Right lobe of liver (tissue), 6 donors: ENCODE measurements at regions not wholly inside any gene's neighbourhood (a gene's known extent, or its start where the extent isn't known, plus 50 kb on each side); places are given as distances from the start of the nearest gene placed in this dataset.

ENCODE experiments used
- ATAC-seq, 4 donors: fragments of 200-7000 bp; cut with Tn5 transposase; one replicate each; pipeline ENCODE4 v1.9.1; 2020; ENCODE audit warnings: mild to moderate bottlenecking in 4 of 4, moderate library complexity in 4 of 4
- DNase-seq, 3 donors: peaks; one replicate each; pipeline ENCODE4 v3.0.0-alpha.2; 2020
- H3K27ac ChIP-seq, 3 donors: fragments of 200-600 bp; one replicate each; pipeline ENCODE4 v1.8.0; 2022
- H3K27me3 ChIP-seq, 2 donors: fragments of 200-600 bp; one replicate each; pipeline ENCODE4 v1.8.0; 2022
- H3K36me3 ChIP-seq, 4 donors: fragments of 200-600 bp; sonication (generic) in 1 of 4; one replicate each; pipeline versions ENCODE4 v1.5.1 to v1.8.0; 2017 to 2022; ENCODE audit warnings: control low read depth in 1 of 4
- H3K4me1 ChIP-seq, 4 donors: fragments of 200-600 bp; sonication (generic) in 1 of 4; one replicate each; pipeline versions ENCODE4 v1.5.1 to v1.8.0; 2017 to 2022; ENCODE audit warnings: control low read depth in 1 of 4
- H3K4me3 ChIP-seq, 3 donors: fragments of 200-600 bp; one replicate each; pipeline ENCODE4 v1.8.0; 2022
- H3K9me3 ChIP-seq, 4 donors: fragments of 200-600 bp; sonication (generic) in 1 of 4; one replicate each; pipeline versions ENCODE4 v1.5.1 to v1.8.0; 2017 to 2022; ENCODE audit warnings: control low read depth in 1 of 4
- POLR2A ChIP-seq: fragments of 450-650 bp; IDR thresholded peaks from one replicate; pipeline ENCODE4 v1.6.1; 2017; ENCODE audit warnings: antibody characterized with exemption, mild to moderate bottlenecking
- WGBS: methylation state at CpG from one replicate; pipeline ENCODE4 v1.1.6; 2018; ENCODE audit warnings: low coverage, low lambda C conversion rate; ENCODE audit not compliant: insufficient coverage; ENCODE audit errors: missing lambda C conversion rate; 5-methylcytosine and 5-hydroxymethylcytosine counted together
- intact Hi-C, 2 donors: fragments of 100-400 bp; cut with DNase I; formaldehyde crosslinking; loops; one replicate each; pipeline versions ENCODE4 v1.11.2 to v1.14.1; 2022
- TF ChIP-seq, protein P1 (sequence below), 4 donors: fragments of 200-600 bp in 3 of 4; fragments of 450-650 bp in 1 of 4; IDR thresholded peaks; one replicate each; pipeline versions ENCODE4 v1.5.1 to v1.8.0; 2016 to 2022; ENCODE audit warnings: antibody characterized with exemption in 4 of 4, mild to moderate bottlenecking in 2 of 4
- donor health status: DM: no; HTN: yes; CAD: no.
- donor health status: DM: no; HTN: no; CAD: no.
- donor health status: DM: no; HTN: no; CAD: no.
- donor health status: DM: no; HTN: yes; CAD: no.
- donor health status: DM: no; HTN: yes; CAD: no.

DNA sequence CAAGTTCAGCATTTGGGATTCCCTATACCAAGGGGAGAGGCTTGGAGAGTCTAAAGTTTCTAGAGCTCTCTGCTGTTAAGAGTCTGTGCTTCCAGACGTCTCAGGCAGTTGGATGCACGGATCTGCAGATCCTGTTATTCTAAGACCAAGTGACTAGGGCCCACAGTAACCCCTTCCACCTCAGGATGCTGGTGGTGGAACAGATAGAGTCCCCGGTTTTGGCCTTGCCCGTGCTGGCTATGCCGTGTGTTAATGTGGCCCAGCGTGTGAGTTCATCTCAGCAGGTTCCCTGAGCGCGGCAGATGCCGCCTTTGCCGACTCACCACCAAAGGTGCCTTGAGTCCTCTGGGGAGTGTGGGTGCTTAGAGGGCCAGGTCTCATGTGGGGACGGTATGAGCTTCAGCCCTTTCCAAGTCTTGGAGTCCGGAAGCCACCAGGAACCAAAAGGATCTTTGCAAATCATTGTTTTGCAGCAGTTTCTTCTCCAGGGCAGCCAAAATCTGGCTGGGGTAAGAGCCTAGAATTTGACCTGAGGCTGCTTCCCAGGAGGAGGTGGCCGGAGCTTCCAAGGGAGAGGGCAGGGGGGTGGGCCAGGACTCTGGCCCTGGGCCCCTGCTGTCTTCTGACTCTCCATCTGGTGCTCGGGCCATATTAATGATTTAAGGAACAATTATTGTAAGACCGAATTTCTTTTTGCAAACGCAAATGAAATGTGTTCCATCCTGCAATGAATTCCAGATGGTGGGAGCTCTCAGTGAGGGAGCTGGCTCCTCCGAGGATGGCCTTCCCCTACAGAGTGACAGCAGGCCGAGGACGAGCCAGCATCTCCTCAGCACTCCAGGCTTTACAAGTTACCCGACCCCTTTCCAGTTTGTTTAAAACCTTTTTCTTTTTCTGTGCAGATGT, 205.7 kb downstream of the FOXD2 start:
- no peaks in the 10 kb centered on the region for H3K4me1 ChIP-seq
- H3K4me3 ChIP-seq: no peak overlapping the region
- H3K36me3 ChIP-seq: no peaks in the 10 kb centered on the region
- no peak for ATAC-seq
- no peaks in the 10 kb centered on the region for H3K9me3 ChIP-seq
- 55% methylated on average over 11 of the region's 20 CpGs for WGBS
- H3K27me3 ChIP-seq: no peaks in the 10 kb centered on the region
- intact Hi-C loops: no loop called here
- H3K27ac ChIP-seq: no peak overlapping the region
- DNase-seq: no peak
- TF ChIP-seq, protein P1, sequence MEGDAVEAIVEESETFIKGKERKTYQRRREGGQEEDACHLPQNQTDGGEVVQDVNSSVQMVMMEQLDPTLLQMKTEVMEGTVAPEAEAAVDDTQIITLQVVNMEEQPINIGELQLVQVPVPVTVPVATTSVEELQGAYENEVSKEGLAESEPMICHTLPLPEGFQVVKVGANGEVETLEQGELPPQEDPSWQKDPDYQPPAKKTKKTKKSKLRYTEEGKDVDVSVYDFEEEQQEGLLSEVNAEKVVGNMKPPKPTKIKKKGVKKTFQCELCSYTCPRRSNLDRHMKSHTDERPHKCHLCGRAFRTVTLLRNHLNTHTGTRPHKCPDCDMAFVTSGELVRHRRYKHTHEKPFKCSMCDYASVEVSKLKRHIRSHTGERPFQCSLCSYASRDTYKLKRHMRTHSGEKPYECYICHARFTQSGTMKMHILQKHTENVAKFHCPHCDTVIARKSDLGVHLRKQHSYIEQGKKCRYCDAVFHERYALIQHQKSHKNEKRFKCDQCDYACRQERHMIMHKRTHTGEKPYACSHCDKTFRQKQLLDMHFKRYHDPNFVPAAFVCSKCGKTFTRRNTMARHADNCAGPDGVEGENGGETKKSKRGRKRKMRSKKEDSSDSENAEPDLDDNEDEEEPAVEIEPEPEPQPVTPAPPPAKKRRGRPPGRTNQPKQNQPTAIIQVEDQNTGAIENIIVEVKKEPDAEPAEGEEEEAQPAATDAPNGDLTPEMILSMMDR (IDR thresholded peaks at IDR 0.05): no peak
- TF ChIP-seq POLR2A: no peak

DNA sequence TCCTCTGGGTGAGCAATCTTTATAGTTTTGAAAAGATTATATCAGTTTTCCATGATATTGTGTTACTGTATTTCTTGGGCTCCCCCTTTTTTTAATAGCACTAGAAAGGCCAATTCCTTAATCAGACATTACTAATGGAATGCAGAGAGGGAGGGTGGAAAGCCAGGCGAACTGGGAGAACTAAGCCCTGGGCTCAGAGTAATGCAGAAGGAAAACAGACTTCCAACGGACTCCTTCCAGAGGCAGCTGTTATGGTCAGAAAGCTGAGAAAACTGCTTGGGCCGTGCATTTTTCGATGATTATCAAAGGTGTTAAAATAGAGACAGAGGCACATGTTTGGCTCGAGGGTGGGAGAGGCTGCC, 206.3 kb downstream of the FOXD2 start:
- 53% methylated on average over 5 of the region's 5 CpGs for WGBS
- ATAC-seq: no peak
- Histone ChIP-seq H3K36me3 (no peaks in the 10 kb centered on the region), H3K27me3 (no peaks in the 10 kb centered on the region), H3K9me3 (no peaks in the 10 kb centered on the region), H3K4me3 (no peak overlapping the region), H3K27ac (no peak overlapping the region), H3K4me1 (no peaks in the 10 kb centered on the region)
- DNase-seq: no peak
- TF ChIP-seq, protein P1 (IDR thresholded peaks at IDR 0.05): no peak
- no peak for TF ChIP-seq POLR2A
- intact Hi-C loops: no loop called here

DNA sequence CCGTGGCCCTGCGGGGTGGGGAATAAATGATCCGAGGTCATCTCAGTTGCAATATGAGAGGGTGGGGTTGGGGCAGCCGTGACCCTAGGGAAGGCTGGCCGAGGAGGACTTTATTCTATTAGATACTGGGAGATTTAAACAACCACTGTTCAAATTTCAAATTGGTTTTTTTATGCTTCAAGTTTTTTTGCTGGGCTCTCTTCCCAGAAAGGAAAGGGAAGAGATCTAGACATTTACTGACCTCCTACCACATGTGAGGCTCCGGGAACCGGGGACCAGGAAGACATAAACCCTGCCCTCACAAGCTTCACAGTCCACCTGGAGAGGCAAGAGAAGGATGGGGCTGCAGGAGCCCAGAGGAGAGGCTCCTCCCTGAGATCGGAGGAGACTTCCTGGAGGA, 207.3 kb downstream of the FOXD2 start:
- ATAC-seq (no peak), DNase-seq (no peak)
- 34% methylated on average over 8 of the region's 8 CpGs for WGBS
- Histone ChIP-seq H3K27ac (no peak overlapping the region), H3K27me3 (no peaks in the 10 kb centered on the region), H3K4me1 (peaks cover 0 to 7% (median 0%) of the 10 kb centered on the region in 4 donors), H3K4me3 (no peak overlapping the region), H3K36me3 (no peaks in the 10 kb centered on the region), H3K9me3 (no peaks in the 10 kb centered on the region)
- intact Hi-C loops: no loop called here
- no peak for TF ChIP-seq POLR2A
- TF ChIP-seq, protein P1 (IDR thresholded peaks at IDR 0.05): no peak

DNA sequence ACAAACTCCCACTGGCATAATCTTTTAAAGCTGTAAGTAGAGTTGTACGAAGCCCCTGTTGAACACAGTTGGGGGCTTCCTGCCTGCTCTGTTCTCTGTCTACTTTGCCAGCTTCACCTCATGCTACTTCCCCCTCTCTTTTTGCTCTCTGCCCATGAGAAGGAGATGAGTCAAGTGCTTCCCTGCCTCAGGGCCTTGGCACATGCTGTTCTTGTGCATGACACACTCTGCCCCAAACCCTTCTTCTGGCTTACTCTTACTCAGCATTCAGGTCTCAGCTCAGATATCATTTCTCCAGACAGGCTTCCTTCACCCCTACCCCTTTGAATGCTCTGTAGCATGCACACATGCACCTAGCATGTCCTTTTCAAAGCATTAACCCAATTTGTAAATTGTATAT, 208.8 kb downstream of the FOXD2 start:
- Histone ChIP-seq H3K4me1 (peaks cover 0 to 21% (median 0%) of the 10 kb centered on the region in 4 donors), H3K27me3 (no peaks in the 10 kb centered on the region), H3K4me3 (no peak overlapping the region), H3K36me3 (no peaks in the 10 kb centered on the region), H3K9me3 (no peaks in the 10 kb centered on the region), H3K27ac (no peak overlapping the region)
- no CpG with 5 or more reads among the region's 1 CpG for WGBS
- no peak for ATAC-seq
- intact Hi-C loops: no loop called here
- TF ChIP-seq, protein P1 (IDR thresholded peaks at IDR 0.05): no peak
- no peak for TF ChIP-seq POLR2A
- no peak for DNase-seq
